ENCODE measurements at regions not wholly inside any gene's neighbourhood (a gene's known extent, or its start where the extent isn't known, plus 50 kb on each side); places are given as distances from the start of the nearest gene placed in this dataset.
"Not testable (repeated sequence)": the region's sequence is repeated elsewhere in the genome, so short reads cannot be mapped to it uniquely, and the experiment has no call there.

DNA sequence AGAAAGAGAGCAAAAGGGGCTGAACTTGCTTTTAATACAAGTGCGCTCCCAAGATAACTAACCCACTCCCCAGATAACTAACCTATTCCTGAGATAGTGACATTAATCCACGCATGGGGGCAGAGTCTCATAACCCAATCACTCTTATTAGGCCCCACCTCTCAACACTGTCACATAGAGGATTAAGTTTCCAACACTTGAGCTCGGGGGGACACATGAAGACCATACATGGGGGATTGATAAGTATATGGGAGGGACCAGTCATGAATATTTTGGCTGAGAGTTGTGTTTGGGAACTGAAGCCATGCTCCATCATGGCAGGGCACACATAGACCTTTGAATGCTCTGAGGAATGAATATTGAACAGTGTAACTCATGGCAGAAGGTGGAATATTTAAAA is 4217.3 kb upstream of the OR11H1 start:
- H3K27ac Mint-ChIP-seq; H3K27me3 Mint-ChIP-seq (ENCODE audit: low read depth in 3 of 3); H3K36me3 ChIP-seq (replicated peaks in 1 of 2; ENCODE audit: control insufficient read depth in 1 of 2, insufficient read depth in 2 of 2, low read length in 2 of 2); H3K4me3 Mint-ChIP-seq; H3K4me2 ChIP-seq (replicated peaks; ENCODE audit: extremely low read depth, low read length, poor library complexity, severe bottlenecking); DNase-seq; H3K9ac ChIP-seq (ENCODE audit: insufficient read depth, low read length, poor library complexity, severe bottlenecking); H3K4me3 ChIP-seq (replicated peaks in 1 of 3; ENCODE audit: low read depth in 2 of 3, low read length in 3 of 3); H3K36me3 Mint-ChIP-seq; intact Hi-C loops (cut with micrococcal nuclease); H3K4me1 ChIP-seq (ENCODE audit: control insufficient read depth in 1 of 2, insufficient read depth in 2 of 2, low read length in 2 of 2); H4K20me1 ChIP-seq (ENCODE audit: insufficient read depth, low read length); H3K79me2 ChIP-seq (ENCODE audit: insufficient read depth, low read length); H3K27me3 ChIP-seq (ENCODE audit: control insufficient read depth in 2 of 2, insufficient read depth in 2 of 2, low read length in 2 of 2); H3K27ac ChIP-seq (ENCODE audit: low read depth in 1 of 2, low read length in 2 of 2); H3K4me1 Mint-ChIP-seq; H2AFZ ChIP-seq (ENCODE audit: insufficient read depth, low read depth, low read length, poor library complexity, severe bottlenecking): not testable (repeated sequence)
- 80% methylated on average over 2 of the region's 3 CpGs for WGBS (ENCODE audit: insufficient coverage)
- peaks cover 26 to 79% (median 64%) of the 10 kb centered on the region in 7 donors for H3K9me3 Mint-ChIP-seq
- peaks cover 56 to 69% of the 10 kb centered on the region in 2 donors for H3K9me3 ChIP-seq (replicated peaks in 1 of 2; ENCODE audit: control insufficient read depth in 1 of 2, insufficient read depth in 1 of 2, low read length in 2 of 2)

DNA sequence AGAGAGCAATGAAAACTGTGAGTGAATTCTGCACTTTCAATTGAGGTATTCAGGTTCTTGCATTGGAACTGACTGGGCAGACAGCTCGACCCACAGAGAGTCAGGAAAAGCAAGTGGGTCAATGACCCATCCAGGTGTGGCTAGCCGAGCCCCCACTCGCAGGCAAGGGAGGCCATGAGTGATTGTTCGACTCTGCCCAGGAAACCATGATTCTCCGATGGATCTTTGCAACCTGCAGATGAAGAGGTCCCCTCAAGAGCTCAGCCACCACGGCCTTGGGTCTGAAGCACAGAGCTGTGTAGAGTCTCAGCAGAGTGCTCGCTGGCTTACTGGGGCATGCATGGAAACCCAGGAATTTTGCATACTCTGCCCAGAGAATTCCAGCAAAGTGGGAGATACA is 4215.4 kb upstream of the OR11H1 start:
- H3K27ac Mint-ChIP-seq; H3K36me3 Mint-ChIP-seq; H3K4me3 ChIP-seq (replicated peaks in 1 of 3; ENCODE audit: low read depth in 2 of 3, low read length in 3 of 3); intact Hi-C loops (cut with micrococcal nuclease); H3K27me3 ChIP-seq (ENCODE audit: control insufficient read depth in 2 of 2, insufficient read depth in 2 of 2, low read length in 2 of 2); H4K20me1 ChIP-seq (ENCODE audit: insufficient read depth, low read length); DNase-seq; H3K9ac ChIP-seq (ENCODE audit: insufficient read depth, low read length, poor library complexity, severe bottlenecking); H3K79me2 ChIP-seq (ENCODE audit: insufficient read depth, low read length); H3K4me1 Mint-ChIP-seq; H3K4me1 ChIP-seq (ENCODE audit: control insufficient read depth in 1 of 2, insufficient read depth in 2 of 2, low read length in 2 of 2); H2AFZ ChIP-seq (ENCODE audit: insufficient read depth, low read depth, low read length, poor library complexity, severe bottlenecking); H3K27ac ChIP-seq (ENCODE audit: low read depth in 1 of 2, low read length in 2 of 2); H3K4me2 ChIP-seq (replicated peaks; ENCODE audit: extremely low read depth, low read length, poor library complexity, severe bottlenecking); H3K27me3 Mint-ChIP-seq (ENCODE audit: low read depth in 3 of 3); H3K4me3 Mint-ChIP-seq; H3K36me3 ChIP-seq (replicated peaks in 1 of 2; ENCODE audit: control insufficient read depth in 1 of 2, insufficient read depth in 2 of 2, low read length in 2 of 2): not testable (repeated sequence)
- peaks cover 43 to 53% of the 10 kb centered on the region in 2 donors for H3K9me3 ChIP-seq (replicated peaks in 1 of 2; ENCODE audit: control insufficient read depth in 1 of 2, insufficient read depth in 1 of 2, low read length in 2 of 2)
- WGBS (ENCODE audit: insufficient coverage), result 72% methylated on average over 7 of the region's 7 CpGs
- H3K9me3 Mint-ChIP-seq, result peaks cover 20 to 68% (median 52%) of the 10 kb centered on the region in 7 donors

DNA sequence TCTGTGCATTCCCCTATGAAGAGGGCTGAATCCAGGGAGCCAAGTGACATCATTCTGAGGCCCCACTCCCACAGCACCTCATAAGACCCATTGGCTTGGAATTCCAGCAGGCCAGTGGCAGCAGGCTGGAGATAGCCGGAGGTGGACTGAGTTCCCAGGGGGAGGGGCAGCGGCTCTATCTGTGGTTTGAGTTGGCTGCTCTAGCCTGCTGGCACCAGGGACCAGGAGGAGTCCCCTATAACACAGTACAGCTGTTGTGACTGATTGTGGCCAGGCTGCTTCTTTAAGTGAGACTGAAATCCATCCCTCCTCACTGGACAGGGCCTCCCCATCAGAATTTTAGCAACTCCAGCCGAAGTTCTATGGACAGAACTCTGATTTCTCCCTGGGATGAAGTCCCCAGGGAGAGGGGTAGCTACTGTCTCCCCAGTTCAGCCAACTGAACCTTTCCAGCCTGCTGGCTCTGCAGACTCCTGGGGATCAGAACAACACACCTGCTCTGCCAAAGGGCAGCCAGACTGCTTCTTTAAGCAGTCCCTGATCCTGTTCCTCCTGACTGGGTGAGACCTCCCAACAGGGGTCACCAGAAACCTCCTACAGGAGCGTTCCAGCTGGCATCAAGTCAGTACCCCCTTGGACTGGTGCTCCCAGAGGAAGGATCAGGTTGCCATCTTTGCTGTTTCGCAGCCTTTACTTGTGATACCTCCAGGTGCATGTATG is 4214.8 kb upstream of the OR11H1 start:
- H3K4me3 ChIP-seq (replicated peaks in 1 of 3; ENCODE audit: low read depth in 2 of 3, low read length in 3 of 3); H4K20me1 ChIP-seq (ENCODE audit: insufficient read depth, low read length); H2AFZ ChIP-seq (ENCODE audit: insufficient read depth, low read depth, low read length, poor library complexity, severe bottlenecking); H3K4me1 ChIP-seq (ENCODE audit: control insufficient read depth in 1 of 2, insufficient read depth in 2 of 2, low read length in 2 of 2); H3K36me3 Mint-ChIP-seq; H3K27ac ChIP-seq (ENCODE audit: low read depth in 1 of 2, low read length in 2 of 2); H3K36me3 ChIP-seq (replicated peaks in 1 of 2; ENCODE audit: control insufficient read depth in 1 of 2, insufficient read depth in 2 of 2, low read length in 2 of 2); H3K79me2 ChIP-seq (ENCODE audit: insufficient read depth, low read length); DNase-seq; intact Hi-C loops (cut with micrococcal nuclease); H3K4me3 Mint-ChIP-seq; H3K4me2 ChIP-seq (replicated peaks; ENCODE audit: extremely low read depth, low read length, poor library complexity, severe bottlenecking); H3K27me3 Mint-ChIP-seq (ENCODE audit: low read depth in 3 of 3); H3K27me3 ChIP-seq (ENCODE audit: control insufficient read depth in 2 of 2, insufficient read depth in 2 of 2, low read length in 2 of 2); H3K27ac Mint-ChIP-seq; H3K9ac ChIP-seq (ENCODE audit: insufficient read depth, low read length, poor library complexity, severe bottlenecking); H3K4me1 Mint-ChIP-seq: not testable (repeated sequence)
- H3K9me3 ChIP-seq (replicated peaks in 1 of 2; ENCODE audit: control insufficient read depth in 1 of 2, insufficient read depth in 1 of 2, low read length in 2 of 2), result peaks cover 38 to 47% of the 10 kb centered on the region in 2 donors
- WGBS (ENCODE audit: insufficient coverage), result 28% methylated on average over 2 of the region's 5 CpGs
- H3K9me3 Mint-ChIP-seq, result peaks cover 16 to 62% (median 46%) of the 10 kb centered on the region in 7 donors

DNA sequence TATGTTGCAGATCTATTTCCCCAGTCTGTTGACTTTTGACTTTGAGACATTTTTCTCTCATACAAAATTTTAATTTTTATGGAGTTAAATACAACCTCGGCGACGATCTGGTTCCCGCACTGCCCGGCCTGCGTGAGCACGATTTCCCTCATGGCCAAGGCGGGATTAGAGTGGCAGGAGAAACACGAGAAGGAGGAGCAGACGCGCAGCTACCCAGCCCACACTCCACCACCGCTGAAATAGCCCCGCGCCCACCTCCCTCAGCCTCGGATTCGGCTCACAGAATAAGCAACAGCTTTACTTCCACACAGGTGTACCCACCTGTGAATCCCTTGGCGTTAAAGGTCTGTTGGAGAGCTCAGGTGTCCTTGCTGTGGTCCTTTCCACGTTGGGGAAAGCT is 4209.4 kb upstream of the OR11H1 start:
- H3K4me3 Mint-ChIP-seq; H3K27me3 Mint-ChIP-seq (ENCODE audit: low read depth in 3 of 3); H3K27ac Mint-ChIP-seq; H3K79me2 ChIP-seq (ENCODE audit: insufficient read depth, low read length); H3K9ac ChIP-seq (ENCODE audit: insufficient read depth, low read length, poor library complexity, severe bottlenecking); H3K36me3 Mint-ChIP-seq; intact Hi-C loops (cut with micrococcal nuclease); H3K4me3 ChIP-seq (replicated peaks in 1 of 3; ENCODE audit: low read depth in 2 of 3, low read length in 3 of 3); H2AFZ ChIP-seq (ENCODE audit: insufficient read depth, low read depth, low read length, poor library complexity, severe bottlenecking); H3K27me3 ChIP-seq (ENCODE audit: control insufficient read depth in 2 of 2, insufficient read depth in 2 of 2, low read length in 2 of 2); H4K20me1 ChIP-seq (ENCODE audit: insufficient read depth, low read length); H3K4me1 Mint-ChIP-seq; H3K27ac ChIP-seq (ENCODE audit: low read depth in 1 of 2, low read length in 2 of 2); DNase-seq; H3K36me3 ChIP-seq (replicated peaks in 1 of 2; ENCODE audit: control insufficient read depth in 1 of 2, insufficient read depth in 2 of 2, low read length in 2 of 2); H3K4me2 ChIP-seq (replicated peaks; ENCODE audit: extremely low read depth, low read length, poor library complexity, severe bottlenecking); H3K4me1 ChIP-seq (ENCODE audit: control insufficient read depth in 1 of 2, insufficient read depth in 2 of 2, low read length in 2 of 2): not testable (repeated sequence)
- 72% methylated on average over 16 of the region's 18 CpGs for WGBS (ENCODE audit: insufficient coverage)
- peaks cover 11 to 14% of the 10 kb centered on the region in 2 donors for H3K9me3 ChIP-seq (replicated peaks in 1 of 2; ENCODE audit: control insufficient read depth in 1 of 2, insufficient read depth in 1 of 2, low read length in 2 of 2)
- peaks cover 10 to 30% (median 17%) of the 10 kb centered on the region in 7 donors for H3K9me3 Mint-ChIP-seq

All from CD14-positive monocyte (primary cell).